K562 (cell line): ENCODE measurements at regions not wholly inside any gene's neighbourhood (a gene's known extent, or its start where the extent isn't known, plus 50 kb on each side); places are given as distances from the start of the nearest gene placed in this dataset.

Source experiments
- ATAC-seq: fragments of 200-7000 bp; cut with Tn5 transposase; 3 replicates; pipeline ENCODE4 v1.9.1; 2020; ENCODE audit warnings: moderate library complexity
- BruUV-seq: library from RNA; stranded (reverse); fragments of 400-500 nt; replicated peaks from 2 replicates; lab custom pipeline; 2021; lab: Mats Ljungman, UMichigan
- CTCF ChIA-PET: fragments of 300-600 bp; formaldehyde crosslinking; extraction: SDS; loops from one replicate; lab custom pipeline; 2021; ENCODE audit warnings: low intra/inter-chr PET ratio; lab: Yijun Ruan, JAX
- POLR2A ChIA-PET: fragments of 300-600, 350-650 bp; sonication (Branson Sonifier 250); formaldehyde crosslinking; extraction: SDS; loops from one replicate; lab custom pipeline; 2021; ENCODE audit warnings: antibody characterized with exemption, inconsistent platforms; lab: Yijun Ruan, JAX
- DNase-seq, 4 experiments: peaks; one replicate each; pipeline versions ENCODE4 v3.0.0 to v3.0.0-alpha.2; 2011 to 2018; ENCODE audit warnings: low spot score in 3 of 4, mixed read lengths in 3 of 4; ENCODE audit errors: extremely low read depth in 1 of 4
- FAIRE-seq: peaks from 2 replicates; lab custom pipeline; 2011; peaks lifted over from hg19 to GRCh38; lab: Jason Lieb, UNC
- H2AFZ ChIP-seq: 2 replicates; pipeline ENCODE4 v1.6.0; 2011; ENCODE audit warnings: low read depth, low read length, control low read depth, inconsistent platforms
- H3K27ac ChIP-seq: fragments of 200-600 bp; 3 replicates; pipeline ENCODE4 v1.8.0; 2011; ENCODE audit warnings: low read depth, mild to moderate bottlenecking, control low read depth, inconsistent platforms, low read length, moderate library complexity, mixed read lengths; ENCODE audit errors: extremely low read depth
- H3K27me3 ChIP-seq, 2 experiments: fragments of 300-600 bp in 1 of 2; 2 replicates in 1 of 2; 3 replicates in 1 of 2; pipeline versions ENCODE4 v1.6.0 to v1.8.0; 2011; ENCODE audit warnings: inconsistent platforms in 2 of 2, low read length in 2 of 2, mild to moderate bottlenecking in 1 of 2, mixed read lengths in 1 of 2, moderate library complexity in 1 of 2; ENCODE audit not compliant: control insufficient read depth in 2 of 2, insufficient read depth in 2 of 2
- H3K36me3 ChIP-seq: fragments of 300-600 bp; 3 replicates; pipeline ENCODE4 v1.8.0; 2011; ENCODE audit warnings: mild to moderate bottlenecking, low read length, inconsistent platforms; ENCODE audit not compliant: control insufficient read depth, insufficient read depth
- H3K4me1 ChIP-seq, 2 experiments: fragments of 200-600 bp in 1 of 2; replicated peaks in 1 of 2; 2 replicates in 1 of 2; 3 replicates in 1 of 2; pipeline versions ENCODE4 v1.5.1 to v1.8.0; 2011; ENCODE audit warnings: inconsistent platforms in 2 of 2, low read length in 2 of 2, mild to moderate bottlenecking in 1 of 2, mixed read lengths in 1 of 2, moderate library complexity in 1 of 2; ENCODE audit not compliant: control insufficient read depth in 2 of 2, insufficient read depth in 2 of 2
- H3K4me2 ChIP-seq: 2 replicates; pipeline ENCODE4 v1.6.1; 2011; ENCODE audit warnings: low read length, control low read depth, inconsistent platforms, mixed read lengths; ENCODE audit not compliant: insufficient read depth
- H3K4me3 ChIP-seq: fragments of 200-600 bp; sonication (generic), shearing (Covaris generic); 2 replicates; pipeline ENCODE4 v1.5.1; 2016; ENCODE audit warnings: control low read depth, inconsistent platforms
- H3K79me2 ChIP-seq: fragments of 200-600 bp; 3 replicates; pipeline ENCODE4 v1.8.0; 2011; ENCODE audit warnings: low read length, inconsistent platforms; ENCODE audit not compliant: control insufficient read depth, insufficient read depth
- H3K9ac ChIP-seq, 2 experiments: 2 replicates each; pipeline versions ENCODE4 v1.6.0 to v1.6.1; 2011; ENCODE audit warnings: low read depth in 2 of 2, low read length in 2 of 2, control low read depth in 1 of 2, inconsistent platforms in 1 of 2, mild to moderate bottlenecking in 1 of 2, mixed read lengths in 1 of 2; ENCODE audit not compliant: insufficient read depth in 1 of 2
- H3K9me1 ChIP-seq: one replicate; pipeline ENCODE4 v1.6.0; 2011; ENCODE audit warnings: inconsistent platforms, mild to moderate bottlenecking, low read length, moderate library complexity; ENCODE audit not compliant: control insufficient read depth, insufficient read depth
- H3K9me3 ChIP-seq: replicated peaks from 2 replicates; pipeline ENCODE4 v1.5.1; 2011; ENCODE audit warnings: low read depth, low read length, inconsistent platforms; ENCODE audit not compliant: control insufficient read depth, insufficient read depth
- H4K20me1 ChIP-seq: replicated peaks from 2 replicates; pipeline ENCODE4 v1.6.1; 2011; ENCODE audit warnings: low read length, inconsistent platforms, mixed read lengths; ENCODE audit not compliant: control insufficient read depth, insufficient read depth
- CHD4 ChIP-seq: fragments of 200-600 bp; sonication (generic); IDR thresholded peaks from 3 replicates; pipeline ENCODE4 v1.6.1; 2012; ENCODE audit warnings: low read depth, mild to moderate bottlenecking, mixed read lengths, low read length, inconsistent platforms; ENCODE audit not compliant: insufficient read depth, insufficient replicate concordance, poor library complexity, severe bottlenecking
- E2F5 ChIP-seq: sonication (generic); formaldehyde crosslinking; IDR thresholded peaks from 2 replicates; pipeline ENCODE4 v1.8.0; 2022; ENCODE audit warnings: mild to moderate bottlenecking, missing genetic modification reagents
- MAZ ChIP-seq, 2 experiments: fragments of 450-650 bp in 1 of 2; sonication (generic) in 1 of 2; formaldehyde crosslinking; IDR thresholded peaks in 1 of 2; conservative IDR thresholded peaks in 1 of 2; 2 replicates each; pipeline versions ENCODE4 v1.4.0 to v1.5.0; 2020; ENCODE audit warnings: mild to moderate bottlenecking in 1 of 2, missing genetic modification reagents in 1 of 2
- MEF2A ChIP-seq: IDR thresholded peaks from 2 replicates; pipeline ENCODE4 v1.6.1; 2011; ENCODE audit warnings: low read depth, mild to moderate bottlenecking, low read length, moderate library complexity; ENCODE audit not compliant: control insufficient read depth
- MTF1 ChIP-seq: fragments of 250-450 bp; sonication (Bioruptor Pico); IDR thresholded peaks from 2 replicates; pipeline ENCODE4 v1.9.0; 2021; ENCODE audit warnings: moderate library complexity, mild to moderate bottlenecking, inconsistent platforms, borderline replicate concordance
- NFIC ChIP-seq: fragments of 450-650 bp; IDR thresholded peaks from 2 replicates; pipeline ENCODE4 v1.6.1; 2017; ENCODE audit warnings: mild to moderate bottlenecking, inconsistent platforms
- OTX1 ChIP-seq: fragments of 450-650 bp; formaldehyde crosslinking; IDR thresholded peaks from 2 replicates; pipeline ENCODE4 v1.4.0; 2022; ENCODE audit warnings: mild to moderate bottlenecking
- POLR2B ChIP-seq: fragments of 450-650 bp; IDR thresholded peaks from 2 replicates; pipeline ENCODE4 v1.6.1; 2018; ENCODE audit warnings: low read depth; ENCODE audit not compliant: partially characterized antibody
- POLR3A ChIP-seq: IDR thresholded peaks from 2 replicates; pipeline ENCODE4 v1.6.1; 2011; ENCODE audit warnings: borderline replicate concordance, mild to moderate bottlenecking, moderate library complexity; ENCODE audit not compliant: insufficient read length, insufficient read depth; ENCODE audit errors: extremely low read depth
- SMAD2 ChIP-seq: fragments of 150-350 bp; IDR thresholded peaks from 2 replicates; pipeline ENCODE4 v1.6.1; 2014; ENCODE audit warnings: low read depth, mild to moderate bottlenecking, low read length
- SMARCA5 ChIP-seq: fragments of 450-650 bp; IDR thresholded peaks from 2 replicates; pipeline ENCODE4 v1.6.1; 2016
- TBP ChIP-seq: optimal IDR thresholded peaks from 2 replicates; pipeline ENCODE3; 2011; ENCODE audit warnings: low read depth, low read length, improper control_type of control experiment
- ZFP1 ChIP-seq: fragments of 450-650 bp; formaldehyde crosslinking; IDR thresholded peaks from 2 replicates; pipeline ENCODE4 v1.4.0; 2020; ENCODE audit warnings: mild to moderate bottlenecking, mixed read lengths
- ZNF140 ChIP-seq: fragments of 250-450 bp; sonication (Bioruptor Pico); IDR thresholded peaks from 2 replicates; pipeline ENCODE4 v1.8.0; 2021; ENCODE audit warnings: moderate library complexity, mild to moderate bottlenecking, inconsistent platforms
- ZNF143 ChIP-seq: sonication (generic); formaldehyde crosslinking; IDR thresholded peaks from 2 replicates; pipeline ENCODE4 v1.9.0; 2022; ENCODE audit warnings: mild to moderate bottlenecking, missing genetic modification reagents
- ZNF174 ChIP-seq: fragments of 250-450 bp; sonication (Bioruptor Pico); IDR thresholded peaks from 2 replicates; pipeline ENCODE4 v1.4.0; 2020; ENCODE audit warnings: mild to moderate bottlenecking
- ZNF175 ChIP-seq: fragments of 200-800 bp; sonication (Bioruptor generic); IDR thresholded peaks from 2 replicates; pipeline ENCODE4 v1.6.1; 2016; ENCODE audit warnings: low read depth, mild to moderate bottlenecking, missing genetic modification characterization, missing compliant biosample characterization
- WGBS: fragments of 100-300 bp; shearing (Covaris generic); methylation state at CpG from one replicate; pipeline ENCODE4 v1.1.6; 2016; ENCODE audit warnings: low coverage, mixed read lengths; ENCODE audit not compliant: insufficient coverage; ENCODE audit errors: missing lambda C conversion rate; 5-methylcytosine and 5-hydroxymethylcytosine counted together
- in situ Hi-C: fragments of 300-500 bp; cut with MboI; formaldehyde crosslinking; loops from 4 replicates; pipeline ENCODE4 v1.15.0; 2018; ENCODE audit warnings: inconsistent platforms, mixed read lengths
- intact Hi-C: fragments of 100-400 bp; cut with micrococcal nuclease; formaldehyde crosslinking; loops from 2 replicates; pipeline ENCODE4 v1.14.2; 2022
- TF ChIP-seq, protein P1 (sequence below): sonication (generic); formaldehyde crosslinking; IDR thresholded peaks from 2 replicates; pipeline ENCODE4 v1.8.0; 2023; ENCODE audit warnings: mild to moderate bottlenecking, missing genetic modification reagents
- TF ChIP-seq, protein P2 (sequence below), 2 experiments: fragments of 200-800 bp in 1 of 2; sonication (Bioruptor generic) in 1 of 2; sonication (generic) in 1 of 2; formaldehyde crosslinking in 1 of 2; IDR thresholded peaks in 1 of 2; conservative IDR thresholded peaks in 1 of 2; 2 replicates each; pipeline versions ENCODE4 v1.5.0 to v1.6.1; 2016 to 2020; ENCODE audit warnings: missing compliant biosample characterization in 1 of 2, missing genetic modification characterization in 1 of 2, missing genetic modification reagents in 1 of 2

DNA sequence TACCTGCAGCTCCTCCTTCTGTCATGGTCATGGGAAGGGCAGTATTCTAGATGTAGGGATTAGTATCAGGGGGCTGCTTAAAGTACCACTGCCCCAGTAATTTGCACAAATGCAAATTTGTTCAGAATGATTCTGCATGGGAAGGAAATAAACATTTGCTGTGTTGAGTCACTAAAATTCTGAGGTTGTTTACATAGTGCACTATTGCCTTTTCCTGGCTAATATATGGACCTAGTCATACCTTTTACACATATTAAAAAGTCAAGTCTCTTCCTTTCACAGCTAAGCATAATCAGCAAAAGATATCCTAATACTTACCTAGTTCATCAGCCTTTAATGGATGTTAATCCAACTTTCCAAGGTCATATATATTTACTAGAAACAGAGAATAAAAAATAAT lies 746.4 kb upstream of the NR2F2 start (continued):
- TF ChIP-seq, protein P1, sequence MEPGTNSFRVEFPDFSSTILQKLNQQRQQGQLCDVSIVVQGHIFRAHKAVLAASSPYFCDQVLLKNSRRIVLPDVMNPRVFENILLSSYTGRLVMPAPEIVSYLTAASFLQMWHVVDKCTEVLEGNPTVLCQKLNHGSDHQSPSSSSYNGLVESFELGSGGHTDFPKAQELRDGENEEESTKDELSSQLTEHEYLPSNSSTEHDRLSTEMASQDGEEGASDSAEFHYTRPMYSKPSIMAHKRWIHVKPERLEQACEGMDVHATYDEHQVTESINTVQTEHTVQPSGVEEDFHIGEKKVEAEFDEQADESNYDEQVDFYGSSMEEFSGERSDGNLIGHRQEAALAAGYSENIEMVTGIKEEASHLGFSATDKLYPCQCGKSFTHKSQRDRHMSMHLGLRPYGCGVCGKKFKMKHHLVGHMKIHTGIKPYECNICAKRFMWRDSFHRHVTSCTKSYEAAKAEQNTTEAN (CRISPR knock-in tag), result no peak
- TF ChIP-seq NFIC, result no peak
- no peak for TF ChIP-seq MTF1 (CRISPR knock-in tag)
- no peak for TF ChIP-seq CHD4

- CTCF ChIA-PET, result no interaction called here
- ATAC-seq (no peak), DNase-seq (no peak), FAIRE-seq (no peak)
- Histone ChIP-seq H3K36me3 (no peaks in the 10 kb centered on the region), H3K27ac (no peak overlapping the region), H3K9ac (no peak overlapping the region), H3K27me3 (no peaks in the 10 kb centered on the region), H2AFZ (no peak overlapping the region), H4K20me1 (no peaks in the 10 kb centered on the region), H3K4me3 (no peak overlapping the region), H3K9me1 (no peaks in the 10 kb centered on the region), H3K79me2 (no peaks in the 10 kb centered on the region), H3K4me1 (no peaks in the 10 kb centered on the region), H3K9me3 (no peaks in the 10 kb centered on the region), H3K4me2 (no peak overlapping the region)
- intact Hi-C loops, result no loop called here
- WGBS, result 40% methylated on average over 2 of the region's 2 CpGs
- no TSS peak for BruUV-seq
- in situ Hi-C loops, result no loop called here
- POLR2A ChIA-PET, result interaction anchor here (0.9 kb wide), 1 partner anchor 10 kb away, joined by 5 read pairs; no protein-coding TSS in a partner anchor
- no peak for TF ChIP-seq POLR3A
- TF ChIP-seq POLR2B, result no peak
- no peak for TF ChIP-seq E2F5
- no peak for TF ChIP-seq ZNF143 (CRISPR knock-in tag)
- TF ChIP-seq MEF2A, result no peak
- no peak for TF ChIP-seq ZNF140 (CRISPR knock-in tag)
- TF ChIP-seq, protein P2, sequence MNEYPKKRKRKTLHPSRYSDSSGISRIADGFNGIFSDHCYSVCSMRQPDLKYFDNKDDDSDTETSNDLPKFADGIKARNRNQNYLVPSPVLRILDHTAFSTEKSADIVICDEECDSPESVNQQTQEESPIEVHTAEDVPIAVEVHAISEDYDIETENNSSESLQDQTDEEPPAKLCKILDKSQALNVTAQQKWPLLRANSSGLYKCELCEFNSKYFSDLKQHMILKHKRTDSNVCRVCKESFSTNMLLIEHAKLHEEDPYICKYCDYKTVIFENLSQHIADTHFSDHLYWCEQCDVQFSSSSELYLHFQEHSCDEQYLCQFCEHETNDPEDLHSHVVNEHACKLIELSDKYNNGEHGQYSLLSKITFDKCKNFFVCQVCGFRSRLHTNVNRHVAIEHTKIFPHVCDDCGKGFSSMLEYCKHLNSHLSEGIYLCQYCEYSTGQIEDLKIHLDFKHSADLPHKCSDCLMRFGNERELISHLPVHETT (CRISPR knock-in tag; conservative IDR thresholded peaks at IDR 0.05 in 1 of 2, IDR thresholded peaks at IDR 0.05 in 1 of 2), result no peak
- TF ChIP-seq SMARCA5, result no peak
- no peak for TF ChIP-seq ZNF174 (CRISPR knock-in tag)
- no peak for TF ChIP-seq OTX1
- no peak for TF ChIP-seq MAZ (CRISPR knock-in tag; conservative IDR thresholded peaks at IDR 0.05 in 1 of 2, IDR thresholded peaks at IDR 0.05 in 1 of 2)
- no peak for TF ChIP-seq SMAD2
- no peak for TF ChIP-seq ZNF175 (CRISPR knock-in tag)
- no peak for TF ChIP-seq TBP
- TF ChIP-seq ZFP1 (CRISPR knock-in tag), result no peak
Measured at GRCh38 chr15:95588056-95588455, 742.4 kb upstream of the NR2F2 start.
